IPS DF 19.7 (cell line): ENCODE measurements at regions not wholly inside any gene's neighbourhood (a gene's known extent, or its start where the extent isn't known, plus 50 kb on each side); places are given as distances from the start of the nearest gene placed in this dataset.
"Not testable (repeated sequence)": the region's sequence is repeated elsewhere in the genome, so short reads cannot be mapped to it uniquely, and the experiment has no call there.

Source experiments
- DNase-seq: peaks from one replicate; pipeline ENCODE4 v3.0.0-alpha.2; 2013; ENCODE audit warnings: low read depth, low spot score

DNA sequence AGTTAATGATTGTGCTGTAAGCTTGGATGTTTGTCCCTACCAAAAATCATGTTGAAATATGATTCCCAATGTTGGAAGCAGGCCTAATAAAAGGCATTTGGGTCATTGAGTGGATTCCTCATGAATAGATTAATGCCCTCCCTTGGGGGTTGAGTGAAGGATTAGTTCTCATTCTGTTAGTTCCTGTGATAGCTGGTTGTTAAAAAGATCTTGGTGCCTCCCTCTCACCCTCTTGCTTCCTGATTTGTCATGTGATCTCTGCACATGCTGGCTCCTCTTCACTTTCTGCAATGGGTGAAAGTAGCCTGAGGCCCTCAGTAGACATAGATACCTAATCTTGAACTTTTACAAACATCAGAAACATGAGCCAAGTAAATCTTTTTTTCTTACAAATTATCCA is 115.6 kb upstream of the HCRTR2 start:
- DNase-seq, result no peak

DNA sequence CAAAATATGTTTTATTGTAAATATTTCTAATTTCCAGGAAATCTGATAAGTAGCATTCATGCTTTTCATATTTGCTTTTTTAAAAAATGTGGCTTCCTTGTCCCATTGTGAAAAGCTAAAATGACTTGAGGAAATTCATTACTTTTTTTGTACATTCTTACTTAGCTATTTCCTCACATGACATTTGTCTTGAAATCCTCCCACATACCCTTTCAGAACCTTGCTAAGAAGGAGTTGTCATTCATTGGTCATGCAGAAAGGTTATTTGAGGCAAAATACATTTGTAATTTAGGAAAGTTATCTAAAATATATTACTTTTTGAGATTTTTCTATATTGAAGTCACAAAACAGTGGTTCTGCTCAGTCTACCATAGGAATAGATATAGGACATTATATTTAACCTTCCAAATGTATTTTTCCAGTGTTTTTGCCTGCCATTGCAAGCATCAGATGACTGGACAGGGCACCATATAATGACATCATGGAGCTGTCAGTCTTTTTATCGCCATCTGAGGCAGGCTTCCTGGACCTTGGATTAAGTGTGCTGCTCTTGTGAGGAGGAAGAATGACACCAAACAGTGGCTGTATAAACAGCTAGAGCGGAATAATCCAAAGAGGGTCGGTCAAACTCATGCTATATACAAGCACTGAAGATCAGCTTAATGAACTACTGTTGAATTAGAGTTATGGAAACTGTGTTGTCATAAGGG is 109.4 kb upstream of the HCRTR2 start:
- no peak for DNase-seq

DNA sequence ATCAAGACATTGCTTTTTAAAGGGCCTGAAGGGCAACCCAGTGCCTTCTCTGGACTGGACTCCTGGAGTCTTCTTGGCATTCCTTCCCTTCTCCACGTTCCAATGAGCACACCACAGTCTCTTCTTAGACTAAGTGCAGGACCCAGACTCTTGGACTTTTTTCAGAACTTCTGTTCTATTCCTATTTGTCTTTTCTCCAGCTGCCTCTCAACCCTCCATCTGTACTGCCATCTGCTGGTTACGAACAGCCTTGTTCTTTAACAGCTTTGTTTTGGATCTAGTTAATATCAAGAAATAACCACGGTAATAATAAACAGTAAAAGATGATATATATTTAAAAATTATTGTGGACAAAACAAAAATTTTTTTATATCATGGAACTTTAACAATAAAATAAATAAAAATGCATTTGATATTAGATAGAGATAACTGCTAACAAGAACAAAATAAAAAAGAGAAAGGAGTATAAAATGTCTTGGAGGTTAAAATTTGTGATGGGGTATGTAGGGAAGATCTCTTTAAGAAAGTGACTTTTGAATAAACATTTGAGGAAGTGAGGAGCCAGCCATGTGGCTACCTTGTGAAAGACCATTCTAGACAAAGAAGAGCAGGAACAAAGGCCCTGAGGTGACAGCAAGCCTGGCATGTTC is 105.1 kb upstream of the HCRTR2 start:
- DNase-seq, result no peak

DNA sequence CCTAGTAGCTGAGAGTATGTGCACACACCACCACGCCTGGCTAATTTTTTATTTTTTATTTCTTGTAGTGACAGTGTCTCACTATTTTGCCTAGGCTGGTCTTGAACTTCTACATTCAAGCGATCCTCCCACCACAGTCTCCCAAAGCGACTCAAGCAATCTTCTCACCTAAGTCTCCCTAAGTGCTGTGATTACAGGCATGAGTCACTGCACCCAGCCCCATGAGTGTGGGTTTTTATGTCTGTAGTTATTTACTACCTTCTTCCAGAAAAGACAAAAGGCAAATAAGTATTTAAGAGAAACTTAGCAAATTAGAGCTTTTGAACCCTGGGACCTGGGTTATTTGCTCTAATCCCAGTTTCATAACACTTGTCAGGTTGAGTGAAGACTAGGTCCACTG is 92.3 kb upstream of the HCRTR2 start:
- no peak for DNase-seq

DNA sequence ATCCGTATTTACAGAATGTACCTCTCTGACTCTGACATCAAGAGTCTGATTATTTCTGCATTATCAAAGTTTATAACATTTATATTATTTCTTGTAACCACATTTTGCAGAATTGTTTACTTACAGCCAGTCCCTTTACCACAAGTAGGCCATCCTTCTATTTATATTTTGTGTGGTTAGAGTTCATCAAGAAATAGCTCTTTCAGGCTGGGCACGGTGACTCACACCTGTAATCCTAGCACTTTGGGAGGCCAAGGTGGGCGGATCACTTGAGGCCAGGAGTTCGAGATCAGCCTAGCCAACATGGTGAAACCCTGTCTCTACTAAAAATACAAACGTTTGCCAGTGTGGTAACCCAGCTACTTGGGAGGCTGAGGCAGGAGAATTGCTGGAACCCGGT is 86.3 kb upstream of the HCRTR2 start:
- not testable (repeated sequence) for DNase-seq

DNA sequence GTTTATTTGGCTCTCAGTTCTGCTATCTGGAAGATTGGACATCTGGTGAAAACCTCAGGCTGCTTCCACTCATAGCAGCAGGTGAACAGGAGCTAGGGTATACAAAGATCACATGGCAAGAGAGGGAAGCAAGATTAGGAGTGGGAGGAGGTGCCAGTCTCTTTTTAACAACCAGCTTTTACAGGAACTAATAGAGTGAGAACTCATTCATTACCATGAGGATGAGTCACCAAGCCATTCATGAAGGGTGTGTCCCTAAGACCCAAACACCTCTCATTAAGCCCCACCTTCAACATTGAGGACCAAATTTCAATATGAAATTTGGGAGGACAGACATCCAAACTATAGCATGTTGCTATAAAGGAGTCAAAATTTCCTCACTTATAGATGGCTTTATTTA is 85.4 kb upstream of the HCRTR2 start:
- no peak for DNase-seq

DNA sequence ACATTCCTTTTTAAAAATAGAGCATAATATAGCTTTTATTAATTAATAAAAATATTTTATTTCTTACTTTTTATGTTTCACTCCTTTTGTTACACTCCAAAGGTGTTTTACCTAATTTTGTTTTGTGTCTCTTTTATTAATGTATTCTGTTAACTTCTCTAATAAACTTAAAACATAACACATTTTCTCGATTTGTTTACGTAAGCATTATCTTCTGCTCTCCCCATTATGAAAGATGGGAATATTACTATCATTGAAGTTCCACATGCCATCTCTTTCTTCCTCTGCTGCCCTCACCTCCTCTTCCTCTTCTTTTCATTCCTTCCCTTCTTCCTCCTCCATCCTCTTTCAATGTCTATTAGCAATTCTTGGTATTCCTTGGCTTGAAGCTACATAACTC is 85.0 kb upstream of the HCRTR2 start:
- no peak for DNase-seq

DNA sequence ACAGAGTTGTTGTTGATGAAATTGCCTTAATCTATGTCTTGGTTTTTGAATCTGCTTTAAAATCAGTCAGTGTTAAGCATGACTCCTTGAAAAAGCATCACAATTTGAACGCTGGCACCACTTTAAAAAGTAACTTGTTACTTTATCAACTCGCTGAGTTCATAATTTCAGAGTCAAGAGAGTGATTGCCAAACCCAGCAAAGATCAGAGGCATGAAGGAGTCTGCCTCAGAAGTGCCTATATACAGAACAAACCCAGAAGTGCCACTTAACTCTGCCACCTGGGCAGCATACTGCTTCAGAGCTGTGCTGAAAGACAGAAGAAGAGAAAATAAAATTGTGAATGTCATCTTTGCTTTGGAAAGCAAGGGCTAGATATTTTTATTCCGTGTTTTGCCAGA is 73.6 kb upstream of the HCRTR2 start:
- DNase-seq, result no peak

DNA sequence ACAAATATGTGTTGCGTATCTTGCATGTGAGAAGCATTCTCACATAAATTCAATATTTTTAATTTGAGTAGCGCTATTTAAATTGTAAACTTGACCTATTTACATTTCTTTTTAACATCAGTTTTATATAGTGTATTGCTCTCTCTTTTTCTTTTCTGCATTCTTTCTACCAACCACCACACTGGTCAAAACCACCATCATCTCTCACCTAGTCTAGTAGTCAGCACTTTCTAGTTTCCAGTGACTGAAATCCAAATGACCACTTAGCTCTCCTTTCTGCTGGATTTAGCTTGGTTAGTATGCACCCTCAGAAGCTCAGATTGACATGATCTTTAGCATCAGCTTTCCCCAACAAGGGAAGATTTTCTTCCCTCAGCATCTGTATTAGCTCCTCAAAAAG is 73.2 kb upstream of the HCRTR2 start:
- DNase-seq, result no peak

DNA sequence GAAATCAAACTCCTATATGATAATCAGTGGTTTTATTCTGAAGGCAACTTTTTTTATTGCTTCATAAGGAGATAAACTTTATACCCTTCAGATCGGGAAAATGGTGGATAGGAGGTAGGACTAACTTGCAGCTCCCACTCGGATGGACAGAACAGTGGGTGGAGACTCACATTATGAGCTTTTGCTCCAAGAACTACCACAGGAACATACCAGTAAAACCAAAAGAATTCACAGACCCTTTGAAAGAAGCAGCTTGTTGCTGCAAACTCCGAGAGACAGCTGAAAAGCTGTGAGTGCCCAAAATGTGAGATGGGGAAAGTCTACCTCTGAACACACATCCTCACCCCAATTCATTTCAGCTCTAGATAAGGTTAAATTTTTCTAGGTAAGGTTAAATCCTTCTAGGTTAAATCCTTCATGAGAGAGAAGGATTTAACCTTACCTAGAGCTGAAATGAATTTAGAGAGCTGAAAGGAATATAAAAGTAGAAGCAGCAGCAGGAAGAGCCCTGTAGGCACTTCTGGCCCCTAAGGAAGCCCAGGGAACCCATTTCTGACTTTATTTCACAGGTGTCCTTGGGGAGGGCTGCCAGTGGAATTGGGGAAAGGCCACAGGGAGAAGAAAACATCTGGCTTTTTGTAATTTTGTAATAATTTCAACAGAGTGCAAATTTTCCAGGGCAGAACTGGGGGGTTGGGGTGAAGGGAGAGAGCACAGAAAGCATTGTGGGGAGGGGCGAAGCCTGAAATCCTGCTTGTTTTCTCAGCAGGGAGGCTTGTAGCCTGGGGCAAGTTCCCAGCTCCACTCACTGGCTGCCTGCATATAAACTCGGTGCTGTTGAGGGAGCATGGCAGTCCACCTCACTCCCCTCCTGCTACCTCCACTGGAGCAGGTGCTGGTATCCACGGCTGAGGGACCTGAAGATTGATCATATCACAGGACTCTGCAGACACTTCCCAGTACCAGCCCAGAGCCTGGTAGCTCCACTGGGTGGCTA is 65.9 kb upstream of the HCRTR2 start:
- DNase-seq, result no peak

DNA sequence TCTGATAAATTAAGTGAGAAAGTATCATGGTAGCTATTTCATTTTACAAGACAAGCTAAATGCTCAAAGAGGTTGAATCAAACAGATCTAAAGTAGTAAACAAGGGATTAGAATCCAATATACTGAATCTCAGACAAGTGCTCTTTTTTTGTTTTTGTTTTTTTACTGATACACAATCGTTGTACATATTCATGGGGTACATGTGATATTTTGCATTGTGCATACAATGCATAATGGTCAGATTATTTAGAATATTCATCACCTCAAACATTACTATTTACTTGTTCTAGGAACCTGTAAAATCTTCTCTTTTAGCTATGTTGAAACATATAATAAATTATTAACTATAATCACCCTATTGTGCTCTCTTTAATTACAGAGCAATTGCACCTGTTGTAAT is 57.0 kb upstream of the HCRTR2 start:
- DNase-seq, result no peak

DNA sequence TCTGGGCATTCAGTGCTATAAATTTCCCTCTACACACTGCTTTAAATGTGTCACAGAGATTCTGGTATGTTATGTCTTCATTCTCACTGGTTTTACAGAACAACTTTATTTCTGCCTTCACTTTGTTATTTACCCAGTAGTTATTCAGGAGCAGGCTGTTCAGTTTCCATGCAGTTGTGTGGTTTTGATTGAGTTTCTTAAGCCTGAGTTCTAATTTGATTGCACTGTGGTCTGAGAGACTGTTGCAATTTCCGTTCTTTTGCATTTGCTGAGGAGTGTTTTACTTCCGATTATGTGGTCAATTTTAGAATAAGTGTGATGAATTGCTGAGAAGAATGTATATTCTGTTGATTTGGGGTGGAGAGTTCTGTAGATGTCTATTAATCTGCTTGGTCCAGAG is 50.1 kb upstream of the HCRTR2 start:
- not testable (repeated sequence) for DNase-seq
